Stomach (tissue), 4 donors: ENCODE measurements at regions not wholly inside any gene's neighbourhood (a gene's known extent, or its start where the extent isn't known, plus 50 kb on each side); places are given as distances from the start of the nearest gene placed in this dataset.

Experiments used
- EP300 ChIP-seq: sonication (generic); formaldehyde crosslinking; IDR thresholded peaks from one replicate; pipeline ENCODE4 v1.6.1; 2017; ENCODE audit warnings: antibody characterized with exemption
- POLR2A ChIP-seq, 4 donors: fragments of 450-650 bp; IDR thresholded peaks; one replicate each; pipeline ENCODE4 v1.6.1; 2016; ENCODE audit warnings: antibody characterized with exemption in 4 of 4, control low read depth in 2 of 4, mild to moderate bottlenecking in 1 of 4, moderate library complexity in 1 of 4
- POLR2AphosphoS5 ChIP-seq, 3 donors: sonication (generic); formaldehyde crosslinking; IDR thresholded peaks; one replicate each; pipeline ENCODE4 v1.6.1; 2016; ENCODE audit warnings: antibody characterized with exemption in 3 of 3
- TF ChIP-seq, protein P1 (sequence below), 7 experiments: fragments of 450-650 bp in 4 of 7; fragments of 200-600 bp in 3 of 7; sonication (generic) in 3 of 7; IDR thresholded peaks; one replicate each; pipeline ENCODE4 v1.5.1; 2016 to 2019; ENCODE audit warnings: antibody characterized with exemption in 7 of 7, control low read depth in 2 of 7, mild to moderate bottlenecking in 1 of 7

- TF ChIP-seq, protein P1, sequence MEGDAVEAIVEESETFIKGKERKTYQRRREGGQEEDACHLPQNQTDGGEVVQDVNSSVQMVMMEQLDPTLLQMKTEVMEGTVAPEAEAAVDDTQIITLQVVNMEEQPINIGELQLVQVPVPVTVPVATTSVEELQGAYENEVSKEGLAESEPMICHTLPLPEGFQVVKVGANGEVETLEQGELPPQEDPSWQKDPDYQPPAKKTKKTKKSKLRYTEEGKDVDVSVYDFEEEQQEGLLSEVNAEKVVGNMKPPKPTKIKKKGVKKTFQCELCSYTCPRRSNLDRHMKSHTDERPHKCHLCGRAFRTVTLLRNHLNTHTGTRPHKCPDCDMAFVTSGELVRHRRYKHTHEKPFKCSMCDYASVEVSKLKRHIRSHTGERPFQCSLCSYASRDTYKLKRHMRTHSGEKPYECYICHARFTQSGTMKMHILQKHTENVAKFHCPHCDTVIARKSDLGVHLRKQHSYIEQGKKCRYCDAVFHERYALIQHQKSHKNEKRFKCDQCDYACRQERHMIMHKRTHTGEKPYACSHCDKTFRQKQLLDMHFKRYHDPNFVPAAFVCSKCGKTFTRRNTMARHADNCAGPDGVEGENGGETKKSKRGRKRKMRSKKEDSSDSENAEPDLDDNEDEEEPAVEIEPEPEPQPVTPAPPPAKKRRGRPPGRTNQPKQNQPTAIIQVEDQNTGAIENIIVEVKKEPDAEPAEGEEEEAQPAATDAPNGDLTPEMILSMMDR (IDR thresholded peaks at IDR 0.05), result no peak
- TF ChIP-seq POLR2A (IDR thresholded peaks at IDR 0.05) (no peak), POLR2AphosphoS5 (IDR thresholded peaks at IDR 0.05) (no peak), EP300 (no peak)
These were observed 286.2 kb upstream of the VRK2 start for GRCh38 chr2:57760381-57760801.
